ENCODE measurements at regions not wholly inside any gene's neighbourhood (a gene's known extent, or its start where the extent isn't known, plus 50 kb on each side); places are given as distances from the start of the nearest gene placed in this dataset.

GRCh38 chr6:131393433-131393832 is 179.6 kb upstream of the ARG1 start:
- Histone ChIP-seq H3K27me3 (replicated peaks) (no peaks in the 10 kb centered on the region), H3K9me3 (replicated peaks) (no peaks in the 10 kb centered on the region), H3K27ac (no peak overlapping the region), H3K4me1 (replicated peaks) (0 out of 2 replicates have a peak, but pooled peaks cover 7% of the 10 kb centered on the region), H3K36me3 (no peaks in the 10 kb centered on the region), H3K4me3 (no peak overlapping the region)
- DNase-seq (ENCODE audit: low read depth in 1 of 2, low spot score in 2 of 2) = no peak

GRCh38 chr6:131394768-131395432 is 178.1 kb upstream of the ARG1 start:
- no peaks in the 10 kb centered on the region for H3K9me3 ChIP-seq (replicated peaks)
- no peak for DNase-seq (ENCODE audit: low read depth in 1 of 2, low spot score in 2 of 2)
- H3K36me3 ChIP-seq = no peaks in the 10 kb centered on the region
- H3K4me1 ChIP-seq (replicated peaks) = peaks cover 14% of the 10 kb centered on the region
- H3K27ac ChIP-seq = no peak overlapping the region
- H3K4me3 ChIP-seq = no peak overlapping the region
- H3K27me3 ChIP-seq (replicated peaks) = no peaks in the 10 kb centered on the region

- Histone ChIP-seq H3K9me3 (replicated peaks) (no peaks in the 10 kb centered on the region), H3K4me3 (no peak overlapping the region), H3K4me1 (replicated peaks) (peaks cover 27% of the 10 kb centered on the region), H3K36me3 (no peaks in the 10 kb centered on the region), H3K27me3 (replicated peaks) (no peaks in the 10 kb centered on the region), H3K27ac (no peak overlapping the region)
- peak in 1 of 2 experiments; percentile 26 for DNase-seq (ENCODE audit: low read depth in 1 of 2, low spot score in 2 of 2)
These were observed 174.8 kb upstream of the ARG1 start for GRCh38 chr6:131398176-131398575.

DNA sequence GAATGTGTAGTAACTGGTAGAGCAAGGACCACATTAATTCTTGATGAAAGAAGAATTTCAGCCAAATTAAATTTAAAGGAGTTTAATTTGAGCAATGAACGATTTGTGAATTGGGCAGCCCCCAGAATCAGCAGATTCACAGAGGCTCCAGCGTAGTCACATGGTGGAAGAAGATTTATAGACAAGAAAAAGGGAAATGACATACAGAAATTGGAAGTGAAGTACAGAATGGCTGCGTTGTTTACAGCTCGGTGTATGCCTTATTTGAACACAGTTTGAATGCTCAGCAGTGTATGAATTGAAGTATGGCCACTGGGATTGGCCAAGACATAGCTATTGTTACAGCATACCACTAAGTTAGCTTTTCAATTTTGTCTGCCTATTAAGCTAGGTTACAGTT is 173.6 kb upstream of the ARG1 start:
- DNase-seq (ENCODE audit: low read depth in 1 of 2, low spot score in 2 of 2) = no peak
- Histone ChIP-seq H3K27me3 (replicated peaks) (no peaks in the 10 kb centered on the region), H3K27ac (no peak overlapping the region), H3K4me1 (replicated peaks) (peaks cover 27% of the 10 kb centered on the region), H3K36me3 (no peaks in the 10 kb centered on the region), H3K9me3 (replicated peaks) (no peaks in the 10 kb centered on the region), H3K4me3 (no peak overlapping the region)

DNA sequence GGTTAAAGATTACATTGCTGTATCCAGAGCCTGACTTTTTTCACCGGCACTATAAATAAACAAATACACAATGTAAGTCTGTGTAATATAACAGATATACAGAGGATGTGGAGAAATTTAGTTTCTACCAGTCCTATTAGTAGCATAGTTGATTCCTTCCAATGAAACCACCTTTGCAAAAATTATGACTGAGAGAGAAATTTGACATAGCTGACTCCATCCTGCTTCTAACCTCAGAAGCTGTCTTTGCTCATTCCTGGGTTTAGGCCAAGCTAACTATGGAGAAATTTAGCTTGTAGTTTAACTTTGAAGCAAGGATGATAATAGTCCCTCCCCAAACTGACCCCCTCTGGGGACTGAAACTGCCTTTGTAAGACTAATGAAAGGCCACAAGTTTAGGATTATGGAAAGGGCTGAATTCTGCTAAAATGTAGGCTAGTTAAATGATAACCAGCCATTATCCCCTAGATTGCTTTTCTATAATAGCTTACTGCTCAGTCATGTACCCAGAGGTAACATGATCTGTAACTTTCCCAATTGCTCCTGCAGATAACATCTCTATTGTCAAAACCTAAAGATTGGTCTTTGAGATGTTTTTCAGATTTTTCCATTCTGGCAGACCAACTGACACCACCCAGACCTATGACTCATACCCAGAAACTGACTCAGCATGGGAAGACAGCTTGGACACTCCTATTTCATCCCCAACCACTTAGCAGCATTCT is 172.8 kb upstream of the ARG1 start:
- Histone ChIP-seq H3K4me1 (replicated peaks) (peaks cover 27% of the 10 kb centered on the region), H3K9me3 (replicated peaks) (no peaks in the 10 kb centered on the region), H3K27me3 (replicated peaks) (no peaks in the 10 kb centered on the region), H3K36me3 (no peaks in the 10 kb centered on the region), H3K4me3 (no peak overlapping the region), H3K27ac (peak overlapping the region; percentile 39)
- DNase-seq (ENCODE audit: low read depth in 1 of 2, low spot score in 2 of 2) = peak; percentile 56 to 57

- H3K27ac ChIP-seq = no peak overlapping the region
- H3K36me3 ChIP-seq = no peaks in the 10 kb centered on the region
- no peak for DNase-seq (ENCODE audit: low read depth in 1 of 2, low spot score in 2 of 2)
- peaks cover 27% of the 10 kb centered on the region for H3K4me1 ChIP-seq (replicated peaks)
- H3K27me3 ChIP-seq (replicated peaks) = no peaks in the 10 kb centered on the region
- no peaks in the 10 kb centered on the region for H3K9me3 ChIP-seq (replicated peaks)
- H3K4me3 ChIP-seq = no peak overlapping the region
These were observed 172.1 kb upstream of the ARG1 start for GRCh38 chr6:131400779-131401496.

GRCh38 chr6:131408811-131409210 is 164.2 kb upstream of the ARG1 start:
- Histone ChIP-seq H3K36me3 (no peaks in the 10 kb centered on the region), H3K4me1 (replicated peaks) (no peaks in the 10 kb centered on the region), H3K9me3 (replicated peaks) (no peaks in the 10 kb centered on the region), H3K27ac (no peak overlapping the region), H3K4me3 (no peak overlapping the region), H3K27me3 (replicated peaks) (no peaks in the 10 kb centered on the region)
- no peak for DNase-seq (ENCODE audit: low read depth in 1 of 2, low spot score in 2 of 2)

- no peaks in the 10 kb centered on the region for H3K4me1 ChIP-seq (replicated peaks)
- no peak overlapping the region for H3K4me3 ChIP-seq
- H3K9me3 ChIP-seq (replicated peaks) = no peaks in the 10 kb centered on the region
- no peaks in the 10 kb centered on the region for H3K36me3 ChIP-seq
- no peaks in the 10 kb centered on the region for H3K27me3 ChIP-seq (replicated peaks)
- no peak for DNase-seq (ENCODE audit: low read depth in 1 of 2, low spot score in 2 of 2)
- H3K27ac ChIP-seq = no peak overlapping the region
These were observed 162.2 kb upstream of the ARG1 start for GRCh38 chr6:131410785-131411184.

GRCh38 chr6:131412960-131413830 is 159.8 kb upstream of the ARG1 start:
- Histone ChIP-seq H3K4me3 (no peak overlapping the region), H3K9me3 (replicated peaks) (no peaks in the 10 kb centered on the region), H3K27me3 (replicated peaks) (no peaks in the 10 kb centered on the region), H3K27ac (no peak overlapping the region), H3K4me1 (replicated peaks) (no peaks in the 10 kb centered on the region), H3K36me3 (no peaks in the 10 kb centered on the region)
- no peak for DNase-seq (ENCODE audit: low read depth in 1 of 2, low spot score in 2 of 2)

- DNase-seq (ENCODE audit: low read depth in 1 of 2, low spot score in 2 of 2) = no peak
These were observed 159.2 kb upstream of the ARG1 start for GRCh38 chr6:131413831-131414191.

GRCh38 chr6:131414956-131415355 is 158.1 kb upstream of the ARG1 start:
- H3K4me1 ChIP-seq (replicated peaks) = no peaks in the 10 kb centered on the region
- no peak overlapping the region for H3K27ac ChIP-seq
- no peaks in the 10 kb centered on the region for H3K9me3 ChIP-seq (replicated peaks)
- H3K4me3 ChIP-seq = no peak overlapping the region
- DNase-seq (ENCODE audit: low read depth in 1 of 2, low spot score in 2 of 2) = no peak
- H3K27me3 ChIP-seq (replicated peaks) = no peaks in the 10 kb centered on the region
- no peaks in the 10 kb centered on the region for H3K36me3 ChIP-seq

More at GRCh38 chr6:131413831-131414191, 159.2 kb upstream of the ARG1 start:
- Histone ChIP-seq H3K4me3 (no peak overlapping the region), H3K4me1 (replicated peaks) (no peaks in the 10 kb centered on the region), H3K9me3 (replicated peaks) (no peaks in the 10 kb centered on the region), H3K27ac (no peak overlapping the region), H3K36me3 (no peaks in the 10 kb centered on the region), H3K27me3 (replicated peaks) (no peaks in the 10 kb centered on the region)

GRCh38 chr6:131418441-131418840 is 154.6 kb upstream of the ARG1 start:
- H3K27ac ChIP-seq = no peak overlapping the region
- H3K36me3 ChIP-seq = no peaks in the 10 kb centered on the region
- DNase-seq (ENCODE audit: low read depth in 1 of 2, low spot score in 2 of 2) = no peak
- no peak overlapping the region for H3K4me3 ChIP-seq
- no peaks in the 10 kb centered on the region for H3K27me3 ChIP-seq (replicated peaks)
- H3K9me3 ChIP-seq (replicated peaks) = no peaks in the 10 kb centered on the region
- H3K4me1 ChIP-seq (replicated peaks) = no peaks in the 10 kb centered on the region

DNA sequence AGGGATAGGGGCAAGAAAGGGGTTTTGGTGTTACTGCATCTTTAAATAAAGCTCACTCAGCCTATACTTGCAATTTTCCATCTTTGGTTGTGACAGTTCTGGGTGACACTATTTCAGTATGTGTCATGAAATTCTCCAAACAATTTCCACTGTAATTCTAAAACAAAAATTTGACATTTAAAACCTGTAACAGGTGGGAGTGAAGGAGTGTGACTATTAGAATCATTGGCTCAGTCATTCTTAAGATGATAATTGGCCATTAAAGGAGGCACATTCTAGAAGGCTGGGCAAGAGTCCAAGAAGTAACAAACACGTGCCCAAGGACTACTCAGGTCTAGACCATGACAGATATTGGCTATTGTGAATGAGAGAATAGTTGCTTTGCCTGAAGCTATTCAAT is 153.3 kb upstream of the ARG1 start:
- Histone ChIP-seq H3K27ac (no peak overlapping the region), H3K9me3 (replicated peaks) (no peaks in the 10 kb centered on the region), H3K36me3 (no peaks in the 10 kb centered on the region), H3K27me3 (replicated peaks) (no peaks in the 10 kb centered on the region), H3K4me1 (replicated peaks) (no peaks in the 10 kb centered on the region), H3K4me3 (no peak overlapping the region)
- no peak for DNase-seq (ENCODE audit: low read depth in 1 of 2, low spot score in 2 of 2)

Measured in SJSA1 (cell line).